ENCODE measurements at regions not wholly inside any gene's neighbourhood (a gene's known extent, or its start where the extent isn't known, plus 50 kb on each side); places are given as distances from the start of the nearest gene placed in this dataset.
A peak's percentile ranks its signal among the peaks of the same experiment; 100 is the strongest.

DNA sequence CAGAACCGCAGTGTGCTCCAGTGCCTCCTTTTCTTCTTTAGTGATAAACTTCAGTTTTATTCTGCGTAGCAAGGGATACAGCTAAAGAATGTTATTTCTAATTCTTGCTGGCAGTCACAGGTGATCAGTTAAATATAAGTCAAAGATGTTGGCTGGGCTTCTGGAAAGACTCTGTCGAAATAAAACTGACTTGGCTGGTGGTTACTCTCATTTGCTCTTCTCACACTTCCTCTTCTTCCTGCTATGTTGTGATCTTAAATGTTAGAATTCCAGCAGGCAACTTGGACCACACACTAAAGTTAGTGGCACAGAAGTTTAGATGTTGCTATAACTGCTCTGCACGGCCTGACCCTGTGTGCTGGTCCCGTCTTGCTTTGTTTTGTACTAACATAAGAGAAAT is 278.6 kb downstream of the CDH19 start:
- ChIA-PET POLR2A (ENCODE audit: unreplicated experiment) (no interaction called here), CTCF (no interaction called here)
- H3K9me2 ChIP-seq (ENCODE audit: insufficient read depth) = no peaks in the 10 kb centered on the region
- no peaks in the 10 kb centered on the region for H3K9me3 ChIP-seq (ENCODE audit: insufficient read depth, low read depth)
- no peak for TF ChIP-seq EZH2 (IDR thresholded peaks at IDR 0.05; ENCODE audit: low read depth)
- TF ChIP-seq, protein P1, sequence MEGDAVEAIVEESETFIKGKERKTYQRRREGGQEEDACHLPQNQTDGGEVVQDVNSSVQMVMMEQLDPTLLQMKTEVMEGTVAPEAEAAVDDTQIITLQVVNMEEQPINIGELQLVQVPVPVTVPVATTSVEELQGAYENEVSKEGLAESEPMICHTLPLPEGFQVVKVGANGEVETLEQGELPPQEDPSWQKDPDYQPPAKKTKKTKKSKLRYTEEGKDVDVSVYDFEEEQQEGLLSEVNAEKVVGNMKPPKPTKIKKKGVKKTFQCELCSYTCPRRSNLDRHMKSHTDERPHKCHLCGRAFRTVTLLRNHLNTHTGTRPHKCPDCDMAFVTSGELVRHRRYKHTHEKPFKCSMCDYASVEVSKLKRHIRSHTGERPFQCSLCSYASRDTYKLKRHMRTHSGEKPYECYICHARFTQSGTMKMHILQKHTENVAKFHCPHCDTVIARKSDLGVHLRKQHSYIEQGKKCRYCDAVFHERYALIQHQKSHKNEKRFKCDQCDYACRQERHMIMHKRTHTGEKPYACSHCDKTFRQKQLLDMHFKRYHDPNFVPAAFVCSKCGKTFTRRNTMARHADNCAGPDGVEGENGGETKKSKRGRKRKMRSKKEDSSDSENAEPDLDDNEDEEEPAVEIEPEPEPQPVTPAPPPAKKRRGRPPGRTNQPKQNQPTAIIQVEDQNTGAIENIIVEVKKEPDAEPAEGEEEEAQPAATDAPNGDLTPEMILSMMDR (conservative IDR thresholded peaks at IDR 0.05) = no peak
- 0 out of 2 replicates have a peak overlapping the region, but pooled peaks have one; percentile 43 for H2AFZ ChIP-seq
- H4K20me1 ChIP-seq (ENCODE audit: insufficient read depth) = no peaks in the 10 kb centered on the region
- intact Hi-C loops (cut with micrococcal nuclease; ENCODE audit: unreplicated experiment) = no loop called here
- H3K4me3 ChIP-seq = no peak overlapping the region
- no TSS peak for BruUV-seq (replicated peaks)
- H3K4me1 ChIP-seq (replicated peaks; ENCODE audit: insufficient read depth) = no peaks in the 10 kb centered on the region
- no peaks in the 10 kb centered on the region for H3F3A ChIP-seq (ENCODE audit: insufficient read depth, low read depth)
- H3K79me2 ChIP-seq (ENCODE audit: low read depth) = no peaks in the 10 kb centered on the region
- H3K27ac ChIP-seq = no peak overlapping the region
- H3K27me3 ChIP-seq (ENCODE audit: insufficient read depth, low read depth) = no peaks in the 10 kb centered on the region
- H3K36me3 ChIP-seq (ENCODE audit: low read depth) = no peaks in the 10 kb centered on the region
- H3K4me2 ChIP-seq = no peak overlapping the region
- DNase-seq = no peak

DNA sequence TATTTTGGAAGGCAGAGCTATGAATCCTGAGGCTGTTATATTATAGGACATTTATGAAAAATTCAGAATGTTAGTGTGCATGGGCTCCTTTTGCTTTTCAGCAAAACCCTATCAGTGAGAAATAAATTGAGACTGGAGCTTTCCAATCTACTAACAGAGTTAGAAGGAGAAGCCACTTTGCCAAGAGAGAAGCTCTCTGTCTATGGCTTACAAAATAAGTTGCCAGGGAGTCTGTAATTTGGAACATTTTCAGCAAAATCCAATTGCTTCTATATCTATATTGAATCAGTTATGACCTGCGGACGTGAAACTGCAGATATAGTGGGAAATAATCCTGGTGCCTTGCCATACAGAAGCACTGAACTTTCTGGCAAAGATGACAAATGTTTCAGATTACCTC is 279.3 kb downstream of the CDH19 start:
- intact Hi-C loops (cut with micrococcal nuclease; ENCODE audit: unreplicated experiment) = no loop called here
- no TSS peak for BruUV-seq (replicated peaks)
- no peaks in the 10 kb centered on the region for H4K20me1 ChIP-seq (ENCODE audit: insufficient read depth)
- H3K79me2 ChIP-seq (ENCODE audit: low read depth) = no peaks in the 10 kb centered on the region
- H3K27me3 ChIP-seq (ENCODE audit: insufficient read depth, low read depth) = no peaks in the 10 kb centered on the region
- no peaks in the 10 kb centered on the region for H3K9me3 ChIP-seq (ENCODE audit: insufficient read depth, low read depth)
- CTCF ChIA-PET = no interaction called here
- TF ChIP-seq, protein P1 (conservative IDR thresholded peaks at IDR 0.05) = no peak
- no peak for TF ChIP-seq EZH2 (IDR thresholded peaks at IDR 0.05; ENCODE audit: low read depth)
- H3K4me2 ChIP-seq = no peak overlapping the region
- peak overlapping the region; percentile 52; the same call in 1 of the 2 replicates for H2AFZ ChIP-seq
- no peaks in the 10 kb centered on the region for H3K9me2 ChIP-seq (ENCODE audit: insufficient read depth)
- H3K36me3 ChIP-seq (ENCODE audit: low read depth) = no peaks in the 10 kb centered on the region
- no peak overlapping the region for H3K4me3 ChIP-seq
- no peaks in the 10 kb centered on the region for H3F3A ChIP-seq (ENCODE audit: insufficient read depth, low read depth)
- no peak for DNase-seq
- H3K27ac ChIP-seq = no peak overlapping the region
- POLR2A ChIA-PET (ENCODE audit: unreplicated experiment) = no interaction called here
- no peaks in the 10 kb centered on the region for H3K4me1 ChIP-seq (replicated peaks; ENCODE audit: insufficient read depth)

DNA sequence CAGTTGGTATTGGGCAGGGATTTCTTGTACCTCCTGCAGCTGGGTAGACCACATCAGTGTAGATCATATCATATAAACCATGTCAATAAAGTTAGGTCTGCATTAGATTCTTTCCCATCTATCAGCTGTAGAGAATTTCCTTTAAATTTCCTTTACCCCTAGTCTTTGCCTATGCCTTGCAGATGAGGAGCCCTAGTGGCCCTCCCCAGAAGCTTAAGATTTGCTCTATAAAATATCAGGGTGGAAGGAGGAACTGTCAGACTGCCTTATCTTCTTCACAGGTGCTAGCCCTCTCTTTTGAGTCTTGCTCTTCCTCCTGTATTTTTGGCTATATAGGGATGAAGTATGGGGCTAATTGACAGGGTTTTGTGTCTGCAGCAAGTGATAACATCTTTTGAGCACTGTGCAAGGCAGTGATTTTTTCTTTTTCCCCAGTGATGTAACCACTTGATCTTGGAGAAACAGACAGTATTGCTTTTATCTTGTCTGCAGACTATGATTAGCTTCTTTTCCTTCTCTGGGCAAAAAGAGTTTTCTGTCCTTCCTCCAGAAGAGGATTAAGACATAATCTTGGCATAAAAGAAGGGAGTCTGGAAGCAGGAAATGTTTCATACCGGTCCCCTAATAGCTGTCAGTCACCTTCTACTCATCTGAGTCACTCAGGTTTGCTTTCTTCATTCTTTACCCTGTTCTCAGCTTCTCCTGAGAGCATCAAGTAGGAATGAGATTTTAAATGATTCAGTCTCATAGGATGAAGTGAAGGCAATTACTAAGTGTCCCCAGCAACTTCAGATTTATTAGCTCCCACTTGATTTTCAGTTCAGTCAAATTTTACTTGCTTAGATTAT is 286.4 kb downstream of the CDH19 start:
- H3K79me2 ChIP-seq (ENCODE audit: low read depth) = no peaks in the 10 kb centered on the region
- no peak overlapping the region for H3K4me2 ChIP-seq
- DNase-seq = no peak
- no peaks in the 10 kb centered on the region for H3K4me1 ChIP-seq (replicated peaks; ENCODE audit: insufficient read depth)
- intact Hi-C loops (cut with micrococcal nuclease; ENCODE audit: unreplicated experiment) = no loop called here
- H2AFZ ChIP-seq = no peak overlapping the region
- H3K27ac ChIP-seq = no peak overlapping the region
- no peak for TF ChIP-seq EZH2 (IDR thresholded peaks at IDR 0.05; ENCODE audit: low read depth)
- TF ChIP-seq, protein P1 (conservative IDR thresholded peaks at IDR 0.05) = no peak
- no peaks in the 10 kb centered on the region for H4K20me1 ChIP-seq (ENCODE audit: insufficient read depth)
- H3K9me2 ChIP-seq (ENCODE audit: insufficient read depth) = no peaks in the 10 kb centered on the region
- ChIA-PET POLR2A (ENCODE audit: unreplicated experiment) (no interaction called here), CTCF (no interaction called here)
- H3K36me3 ChIP-seq (ENCODE audit: low read depth) = no peaks in the 10 kb centered on the region
- no peaks in the 10 kb centered on the region for H3K9me3 ChIP-seq (ENCODE audit: insufficient read depth, low read depth)
- H3K27me3 ChIP-seq (ENCODE audit: insufficient read depth, low read depth) = no peaks in the 10 kb centered on the region
- H3K4me3 ChIP-seq = no peak overlapping the region
- no peaks in the 10 kb centered on the region for H3F3A ChIP-seq (ENCODE audit: insufficient read depth, low read depth)
- no TSS peak for BruUV-seq (replicated peaks)

Measured in PC-9 (cell line).